Thyroid gland (tissue), 4 donors: ENCODE measurements at regions not wholly inside any gene's neighbourhood (a gene's known extent, or its start where the extent isn't known, plus 50 kb on each side); places are given as distances from the start of the nearest gene placed in this dataset.

Experiments
- POLR2A ChIP-seq, 2 donors: fragments of 450-650 bp; IDR thresholded peaks; one replicate each; pipeline ENCODE4 v1.6.1; 2017; ENCODE audit warnings: antibody characterized with exemption in 2 of 2, mild to moderate bottlenecking in 2 of 2, moderate library complexity in 1 of 2
- TF ChIP-seq, protein P1 (sequence below), 6 experiments: fragments of 200-600 bp in 3 of 6; fragments of 450-650 bp in 3 of 6; sonication (generic) in 3 of 6; IDR thresholded peaks; one replicate each; pipeline ENCODE4 v1.5.1; 2016 to 2019; ENCODE audit warnings: antibody characterized with exemption in 6 of 6, mild to moderate bottlenecking in 2 of 6, inconsistent platforms in 1 of 6, moderate library complexity in 1 of 6

DNA sequence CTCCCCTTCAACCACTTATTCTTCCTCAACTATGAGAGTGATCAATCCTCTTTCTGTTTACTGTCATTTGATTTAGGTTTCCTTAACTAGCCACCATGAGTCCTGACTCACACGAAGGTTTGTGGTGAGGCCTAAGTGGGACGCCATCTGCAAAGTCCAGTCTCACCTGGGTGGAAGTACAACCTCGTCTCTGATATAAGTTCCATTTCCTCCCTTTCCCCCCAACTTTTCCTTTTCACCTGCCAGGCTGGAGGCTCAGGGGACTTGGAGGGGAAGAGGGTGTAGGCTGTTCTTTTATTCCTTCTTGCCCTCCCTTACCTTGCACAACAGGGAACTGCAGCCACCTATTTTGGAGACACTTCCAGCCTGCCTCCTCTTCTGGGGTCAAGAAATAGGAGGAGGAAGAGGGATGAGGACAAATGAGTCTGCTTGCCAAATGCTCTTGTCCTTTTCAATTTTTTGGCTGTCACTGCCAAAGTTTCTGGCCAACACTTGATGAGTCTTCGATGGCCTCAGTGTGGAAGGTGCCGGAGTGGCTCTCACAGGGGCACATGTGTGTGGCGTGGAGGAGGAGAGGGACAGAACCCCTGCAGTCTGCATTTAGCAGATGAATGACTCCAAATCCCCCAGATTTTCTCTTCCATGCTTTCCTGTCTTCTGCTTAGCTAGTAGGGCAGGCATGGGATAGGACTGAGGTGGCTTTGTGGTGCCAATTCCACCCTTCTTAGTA, 249.6 kb downstream of the NSG2 start:
- TF ChIP-seq, protein P1, sequence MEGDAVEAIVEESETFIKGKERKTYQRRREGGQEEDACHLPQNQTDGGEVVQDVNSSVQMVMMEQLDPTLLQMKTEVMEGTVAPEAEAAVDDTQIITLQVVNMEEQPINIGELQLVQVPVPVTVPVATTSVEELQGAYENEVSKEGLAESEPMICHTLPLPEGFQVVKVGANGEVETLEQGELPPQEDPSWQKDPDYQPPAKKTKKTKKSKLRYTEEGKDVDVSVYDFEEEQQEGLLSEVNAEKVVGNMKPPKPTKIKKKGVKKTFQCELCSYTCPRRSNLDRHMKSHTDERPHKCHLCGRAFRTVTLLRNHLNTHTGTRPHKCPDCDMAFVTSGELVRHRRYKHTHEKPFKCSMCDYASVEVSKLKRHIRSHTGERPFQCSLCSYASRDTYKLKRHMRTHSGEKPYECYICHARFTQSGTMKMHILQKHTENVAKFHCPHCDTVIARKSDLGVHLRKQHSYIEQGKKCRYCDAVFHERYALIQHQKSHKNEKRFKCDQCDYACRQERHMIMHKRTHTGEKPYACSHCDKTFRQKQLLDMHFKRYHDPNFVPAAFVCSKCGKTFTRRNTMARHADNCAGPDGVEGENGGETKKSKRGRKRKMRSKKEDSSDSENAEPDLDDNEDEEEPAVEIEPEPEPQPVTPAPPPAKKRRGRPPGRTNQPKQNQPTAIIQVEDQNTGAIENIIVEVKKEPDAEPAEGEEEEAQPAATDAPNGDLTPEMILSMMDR (IDR thresholded peaks at IDR 0.05), result no peak
- no peak for TF ChIP-seq POLR2A (IDR thresholded peaks at IDR 0.05)
